Glutamatergic neuron (in vitro differentiated cells): ENCODE measurements at regions not wholly inside any gene's neighbourhood (a gene's known extent, or its start where the extent isn't known, plus 50 kb on each side); places are given as distances from the start of the nearest gene placed in this dataset.

Experiments used
- DNase-seq: peaks from one replicate; pipeline ENCODE4 v3.0.0; 2022
- H3K27ac Mint-ChIP-seq: one replicate; pipeline ENCODE4 v1.8.0; 2020; ENCODE audit warnings: mild to moderate bottlenecking, mixed read lengths, inconsistent platforms; ENCODE audit not compliant: unreplicated experiment
- H3K27me3 Mint-ChIP-seq: one replicate; pipeline ENCODE4 v1.8.0; 2020; ENCODE audit warnings: mild to moderate bottlenecking, moderate library complexity, mixed read lengths, inconsistent platforms; ENCODE audit not compliant: unreplicated experiment
- H3K36me3 Mint-ChIP-seq: one replicate; pipeline ENCODE4 v1.8.0; 2020; ENCODE audit warnings: mild to moderate bottlenecking, mixed read lengths, inconsistent platforms; ENCODE audit not compliant: unreplicated experiment
- H3K4me1 Mint-ChIP-seq: one replicate; pipeline ENCODE4 v1.8.0; 2020; ENCODE audit warnings: mild to moderate bottlenecking, low read depth, mixed read lengths, inconsistent platforms; ENCODE audit not compliant: unreplicated experiment
- H3K4me3 Mint-ChIP-seq: one replicate; pipeline ENCODE4 v1.8.0; 2020; ENCODE audit warnings: mild to moderate bottlenecking, mixed read lengths, inconsistent platforms; ENCODE audit not compliant: unreplicated experiment
- H3K9me3 Mint-ChIP-seq: one replicate; pipeline ENCODE4 v1.8.0; 2020; ENCODE audit warnings: mild to moderate bottlenecking, moderate library complexity, mixed read lengths, inconsistent platforms; ENCODE audit not compliant: unreplicated experiment
- TF ChIP-seq, protein P1 (sequence below): fragments of 200-600 bp; sonication (generic); IDR thresholded peaks from one replicate; pipeline ENCODE4 v1.5.0; 2021; ENCODE audit not compliant: partially characterized antibody, unreplicated experiment

DNA sequence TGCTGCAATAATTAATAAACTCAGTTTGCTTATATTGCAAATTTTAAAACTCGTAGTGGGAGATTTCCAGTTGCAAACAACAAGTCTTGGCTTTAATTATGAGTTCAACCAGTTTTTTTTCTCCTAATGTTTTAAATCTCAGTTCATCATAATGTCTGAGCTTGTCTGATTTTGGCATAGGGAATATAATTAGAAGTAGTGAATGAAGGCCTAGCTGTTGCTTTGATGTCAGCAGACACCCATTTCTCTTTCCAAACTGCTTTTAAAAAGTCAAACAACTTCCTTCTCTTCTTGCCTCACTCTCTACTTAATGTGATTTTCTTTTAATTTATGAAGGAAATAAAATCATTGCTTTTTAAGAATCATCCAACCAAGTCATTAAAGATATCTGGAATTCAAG is 1462.1 kb downstream of the DPP10 start:
- Mint-ChIP-seq H3K4me1 (no peaks in the 10 kb centered on the region), H3K27me3 (no peaks in the 10 kb centered on the region), H3K36me3 (no peaks in the 10 kb centered on the region), H3K27ac (no peak overlapping the region), H3K9me3 (no peaks in the 10 kb centered on the region), H3K4me3 (no peak overlapping the region)
- TF ChIP-seq, protein P1, sequence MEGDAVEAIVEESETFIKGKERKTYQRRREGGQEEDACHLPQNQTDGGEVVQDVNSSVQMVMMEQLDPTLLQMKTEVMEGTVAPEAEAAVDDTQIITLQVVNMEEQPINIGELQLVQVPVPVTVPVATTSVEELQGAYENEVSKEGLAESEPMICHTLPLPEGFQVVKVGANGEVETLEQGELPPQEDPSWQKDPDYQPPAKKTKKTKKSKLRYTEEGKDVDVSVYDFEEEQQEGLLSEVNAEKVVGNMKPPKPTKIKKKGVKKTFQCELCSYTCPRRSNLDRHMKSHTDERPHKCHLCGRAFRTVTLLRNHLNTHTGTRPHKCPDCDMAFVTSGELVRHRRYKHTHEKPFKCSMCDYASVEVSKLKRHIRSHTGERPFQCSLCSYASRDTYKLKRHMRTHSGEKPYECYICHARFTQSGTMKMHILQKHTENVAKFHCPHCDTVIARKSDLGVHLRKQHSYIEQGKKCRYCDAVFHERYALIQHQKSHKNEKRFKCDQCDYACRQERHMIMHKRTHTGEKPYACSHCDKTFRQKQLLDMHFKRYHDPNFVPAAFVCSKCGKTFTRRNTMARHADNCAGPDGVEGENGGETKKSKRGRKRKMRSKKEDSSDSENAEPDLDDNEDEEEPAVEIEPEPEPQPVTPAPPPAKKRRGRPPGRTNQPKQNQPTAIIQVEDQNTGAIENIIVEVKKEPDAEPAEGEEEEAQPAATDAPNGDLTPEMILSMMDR: no peak
- DNase-seq: no peak

DNA sequence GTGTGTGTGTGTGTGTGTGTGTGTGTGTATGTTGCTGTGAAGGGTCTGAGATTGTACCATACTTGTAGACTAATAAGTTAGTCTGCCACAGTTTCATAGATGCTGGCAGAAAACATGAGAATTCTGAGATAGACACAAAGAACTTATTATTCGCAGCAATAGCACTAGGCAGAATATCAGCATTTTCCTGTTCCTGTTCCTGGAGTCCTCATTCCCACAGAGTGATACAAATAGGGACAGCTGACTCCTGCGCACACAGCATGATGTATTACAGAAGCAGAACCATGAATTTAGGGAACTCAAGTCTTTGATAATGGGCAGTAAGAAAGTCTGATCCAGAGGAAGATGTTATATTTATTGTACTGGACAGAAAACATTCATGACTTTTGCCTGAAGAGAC is 1466.3 kb downstream of the DPP10 start:
- no peaks in the 10 kb centered on the region for H3K9me3 Mint-ChIP-seq
- TF ChIP-seq, protein P1: no peak
- H3K27ac Mint-ChIP-seq: no peak overlapping the region
- no peaks in the 10 kb centered on the region for H3K36me3 Mint-ChIP-seq
- H3K27me3 Mint-ChIP-seq: no peaks in the 10 kb centered on the region
- no peaks in the 10 kb centered on the region for H3K4me1 Mint-ChIP-seq
- DNase-seq: no peak
- H3K4me3 Mint-ChIP-seq: no peak overlapping the region

DNA sequence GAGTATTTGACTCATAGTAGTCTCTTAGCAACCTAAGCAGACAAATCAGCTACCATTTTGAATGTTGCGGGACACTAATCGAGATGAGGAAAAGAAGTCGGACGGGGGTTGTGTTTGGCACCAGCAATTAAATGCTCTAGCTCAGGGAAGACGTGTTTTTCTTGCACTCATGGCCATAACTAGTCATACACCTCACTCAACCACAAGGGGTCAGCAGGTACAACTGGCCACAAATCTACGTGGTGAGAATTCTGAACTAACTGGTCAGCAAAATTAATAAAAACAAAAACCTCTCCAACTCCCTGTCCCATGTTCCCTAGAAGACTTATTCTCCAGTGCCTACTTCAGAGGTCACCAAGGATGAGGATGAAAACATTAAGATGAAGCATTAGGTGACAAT is 1467.8 kb downstream of the DPP10 start:
- DNase-seq: no peak
- TF ChIP-seq, protein P1: peak; percentile 62
- H3K27me3 Mint-ChIP-seq: no peaks in the 10 kb centered on the region
- H3K36me3 Mint-ChIP-seq: no peaks in the 10 kb centered on the region
- H3K9me3 Mint-ChIP-seq: no peaks in the 10 kb centered on the region
- no peaks in the 10 kb centered on the region for H3K4me1 Mint-ChIP-seq
- no peak overlapping the region for H3K27ac Mint-ChIP-seq
- H3K4me3 Mint-ChIP-seq: no peak overlapping the region

DNA sequence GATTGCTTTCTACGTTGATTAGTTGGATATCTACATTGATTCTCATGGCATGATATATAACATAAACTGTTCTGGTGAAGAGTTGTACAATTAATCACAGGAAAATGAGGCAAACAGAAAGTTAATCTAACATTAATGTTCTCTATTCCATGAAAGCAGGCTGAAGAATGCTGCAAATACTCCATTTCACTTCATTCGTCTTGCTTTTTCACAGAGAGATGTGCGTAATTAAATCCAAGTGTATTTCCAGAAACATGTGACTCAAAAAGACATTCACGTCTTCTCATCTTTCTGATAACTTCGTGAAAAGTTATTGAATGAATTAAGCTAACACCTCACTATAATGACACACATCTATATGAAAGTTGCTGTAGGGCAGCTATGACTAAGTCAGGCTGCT is 1471.5 kb downstream of the DPP10 start:
- TF ChIP-seq, protein P1: no peak
- H3K4me1 Mint-ChIP-seq: no peaks in the 10 kb centered on the region
- H3K9me3 Mint-ChIP-seq: no peaks in the 10 kb centered on the region
- H3K4me3 Mint-ChIP-seq: no peak overlapping the region
- H3K27ac Mint-ChIP-seq: no peak overlapping the region
- H3K27me3 Mint-ChIP-seq: no peaks in the 10 kb centered on the region
- no peak for DNase-seq
- H3K36me3 Mint-ChIP-seq: no peaks in the 10 kb centered on the region

DNA sequence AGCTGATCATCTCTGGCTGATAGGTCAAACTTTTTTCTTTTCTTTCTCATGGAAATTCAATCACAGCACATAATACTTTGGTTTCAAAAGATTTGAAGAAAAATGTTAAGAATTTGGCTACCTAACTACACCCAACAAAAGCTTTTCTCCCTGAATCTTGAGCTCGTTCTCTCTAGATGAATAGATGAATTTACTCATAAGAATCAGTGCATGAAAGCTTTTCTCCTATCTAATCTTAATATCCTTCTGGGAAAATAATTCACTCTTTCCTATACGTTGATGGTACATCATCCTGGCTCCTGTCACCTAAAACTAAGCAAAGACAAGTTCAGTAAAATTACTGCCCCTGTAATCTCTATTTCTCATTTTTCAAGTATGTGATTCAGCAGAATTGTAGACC is 1479.1 kb downstream of the DPP10 start:
- Mint-ChIP-seq H3K36me3 (no peaks in the 10 kb centered on the region), H3K27ac (no peak overlapping the region), H3K9me3 (no peaks in the 10 kb centered on the region), H3K4me3 (no peak overlapping the region), H3K27me3 (no peaks in the 10 kb centered on the region), H3K4me1 (no peaks in the 10 kb centered on the region)
- DNase-seq: no peak
- TF ChIP-seq, protein P1: no peak
